WTC11 (cell line): ENCODE measurements at regions not wholly inside any gene's neighbourhood (a gene's known extent, or its start where the extent isn't known, plus 50 kb on each side); places are given as distances from the start of the nearest gene placed in this dataset.

ENCODE experiments used
- FOXJ3 ChIP-seq: sonication (generic); formaldehyde crosslinking; IDR thresholded peaks from 2 replicates; pipeline ENCODE4 v1.9.0; 2021; ENCODE audit warnings: missing genetic modification reagents, mild to moderate bottlenecking, borderline replicate concordance
- GABPB1 ChIP-seq: sonication (generic); formaldehyde crosslinking; IDR thresholded peaks from 2 replicates; pipeline ENCODE4 v1.8.1; 2023; ENCODE audit warnings: mild to moderate bottlenecking, missing genetic modification reagents
- NR1H2 ChIP-seq: sonication (generic); formaldehyde crosslinking; IDR thresholded peaks from 2 replicates; pipeline ENCODE4 v1.9.0; 2021; ENCODE audit warnings: mild to moderate bottlenecking, moderate library complexity, missing genetic modification reagents
- NR2C2 ChIP-seq: sonication (generic); formaldehyde crosslinking; IDR thresholded peaks from 2 replicates; pipeline ENCODE4 v1.8.0; 2022; ENCODE audit warnings: mild to moderate bottlenecking, missing genetic modification reagents
- ZNF396 ChIP-seq: fragments of 250-450 bp; sonication (Bioruptor Pico); IDR thresholded peaks from 2 replicates; pipeline ENCODE4 v1.8.0; 2021; ENCODE audit warnings: mild to moderate bottlenecking, moderate library complexity, borderline replicate concordance
- TF ChIP-seq, protein P1 (sequence below): fragments of 200-600 bp; IDR thresholded peaks from 2 replicates; pipeline ENCODE4 v1.8.0; 2022; ENCODE audit warnings: antibody characterized with exemption
- TF ChIP-seq, protein P2 (sequence below): sonication (generic); formaldehyde crosslinking; IDR thresholded peaks from 2 replicates; pipeline ENCODE4 v1.8.1; 2023; ENCODE audit warnings: mild to moderate bottlenecking, missing genetic modification reagents, borderline replicate concordance
- TF ChIP-seq, protein P3 (sequence below): sonication (generic); formaldehyde crosslinking; IDR thresholded peaks from 2 replicates; pipeline ENCODE4 v1.8.1; 2022; ENCODE audit warnings: missing genetic modification reagents, borderline replicate concordance
- TF ChIP-seq, protein P4 (sequence below): sonication (generic); formaldehyde crosslinking; IDR thresholded peaks from 2 replicates; pipeline ENCODE4 v1.8.1; 2023; ENCODE audit warnings: mild to moderate bottlenecking, missing genetic modification reagents, moderate library complexity

DNA sequence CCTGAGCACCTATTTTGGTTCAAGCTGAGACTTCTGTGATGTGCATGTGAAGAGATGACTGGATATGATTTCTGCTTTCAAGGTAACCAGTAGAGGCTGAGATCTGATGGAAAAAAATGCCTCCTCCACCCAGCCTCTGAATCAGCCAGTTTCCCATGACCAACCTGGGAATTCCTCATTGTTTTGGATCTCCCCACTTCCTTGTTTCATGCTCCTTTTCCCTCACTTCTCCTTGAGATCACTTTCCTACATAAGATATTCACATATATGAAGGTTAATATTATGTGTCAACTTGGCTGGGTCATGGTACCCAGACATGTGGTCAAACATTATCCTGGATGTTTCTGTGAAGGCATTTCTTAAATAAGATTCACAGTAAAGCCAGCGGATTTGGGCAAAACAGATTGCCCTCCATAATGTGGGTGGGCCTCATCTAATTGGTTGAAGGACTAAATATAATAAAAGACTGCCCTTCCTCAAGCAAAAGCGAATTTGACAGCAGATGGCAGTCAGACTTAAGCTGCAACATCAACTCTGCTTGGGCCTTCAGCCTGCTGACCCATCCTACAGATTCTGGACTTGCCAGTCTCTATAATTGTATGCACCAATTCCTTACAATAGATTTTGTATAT is 379.4 kb downstream of the TNS1 start:
- TF ChIP-seq, protein P1, sequence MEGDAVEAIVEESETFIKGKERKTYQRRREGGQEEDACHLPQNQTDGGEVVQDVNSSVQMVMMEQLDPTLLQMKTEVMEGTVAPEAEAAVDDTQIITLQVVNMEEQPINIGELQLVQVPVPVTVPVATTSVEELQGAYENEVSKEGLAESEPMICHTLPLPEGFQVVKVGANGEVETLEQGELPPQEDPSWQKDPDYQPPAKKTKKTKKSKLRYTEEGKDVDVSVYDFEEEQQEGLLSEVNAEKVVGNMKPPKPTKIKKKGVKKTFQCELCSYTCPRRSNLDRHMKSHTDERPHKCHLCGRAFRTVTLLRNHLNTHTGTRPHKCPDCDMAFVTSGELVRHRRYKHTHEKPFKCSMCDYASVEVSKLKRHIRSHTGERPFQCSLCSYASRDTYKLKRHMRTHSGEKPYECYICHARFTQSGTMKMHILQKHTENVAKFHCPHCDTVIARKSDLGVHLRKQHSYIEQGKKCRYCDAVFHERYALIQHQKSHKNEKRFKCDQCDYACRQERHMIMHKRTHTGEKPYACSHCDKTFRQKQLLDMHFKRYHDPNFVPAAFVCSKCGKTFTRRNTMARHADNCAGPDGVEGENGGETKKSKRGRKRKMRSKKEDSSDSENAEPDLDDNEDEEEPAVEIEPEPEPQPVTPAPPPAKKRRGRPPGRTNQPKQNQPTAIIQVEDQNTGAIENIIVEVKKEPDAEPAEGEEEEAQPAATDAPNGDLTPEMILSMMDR = no peak
- TF ChIP-seq, protein P2, sequence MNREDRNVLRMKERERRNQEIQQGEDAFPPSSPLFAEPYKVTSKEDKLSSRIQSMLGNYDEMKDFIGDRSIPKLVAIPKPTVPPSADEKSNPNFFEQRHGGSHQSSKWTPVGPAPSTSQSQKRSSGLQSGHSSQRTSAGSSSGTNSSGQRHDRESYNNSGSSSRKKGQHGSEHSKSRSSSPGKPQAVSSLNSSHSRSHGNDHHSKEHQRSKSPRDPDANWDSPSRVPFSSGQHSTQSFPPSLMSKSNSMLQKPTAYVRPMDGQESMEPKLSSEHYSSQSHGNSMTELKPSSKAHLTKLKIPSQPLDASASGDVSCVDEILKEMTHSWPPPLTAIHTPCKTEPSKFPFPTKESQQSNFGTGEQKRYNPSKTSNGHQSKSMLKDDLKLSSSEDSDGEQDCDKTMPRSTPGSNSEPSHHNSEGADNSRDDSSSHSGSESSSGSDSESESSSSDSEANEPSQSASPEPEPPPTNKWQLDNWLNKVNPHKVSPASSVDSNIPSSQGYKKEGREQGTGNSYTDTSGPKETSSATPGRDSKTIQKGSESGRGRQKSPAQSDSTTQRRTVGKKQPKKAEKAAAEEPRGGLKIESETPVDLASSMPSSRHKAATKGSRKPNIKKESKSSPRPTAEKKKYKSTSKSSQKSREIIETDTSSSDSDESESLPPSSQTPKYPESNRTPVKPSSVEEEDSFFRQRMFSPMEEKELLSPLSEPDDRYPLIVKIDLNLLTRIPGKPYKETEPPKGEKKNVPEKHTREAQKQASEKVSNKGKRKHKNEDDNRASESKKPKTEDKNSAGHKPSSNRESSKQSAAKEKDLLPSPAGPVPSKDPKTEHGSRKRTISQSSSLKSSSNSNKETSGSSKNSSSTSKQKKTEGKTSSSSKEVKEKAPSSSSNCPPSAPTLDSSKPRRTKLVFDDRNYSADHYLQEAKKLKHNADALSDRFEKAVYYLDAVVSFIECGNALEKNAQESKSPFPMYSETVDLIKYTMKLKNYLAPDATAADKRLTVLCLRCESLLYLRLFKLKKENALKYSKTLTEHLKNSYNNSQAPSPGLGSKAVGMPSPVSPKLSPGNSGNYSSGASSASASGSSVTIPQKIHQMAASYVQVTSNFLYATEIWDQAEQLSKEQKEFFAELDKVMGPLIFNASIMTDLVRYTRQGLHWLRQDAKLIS (CRISPR knock-in tag) = no peak
- no peak for TF ChIP-seq FOXJ3 (CRISPR knock-in tag)
- TF ChIP-seq, protein P3, sequence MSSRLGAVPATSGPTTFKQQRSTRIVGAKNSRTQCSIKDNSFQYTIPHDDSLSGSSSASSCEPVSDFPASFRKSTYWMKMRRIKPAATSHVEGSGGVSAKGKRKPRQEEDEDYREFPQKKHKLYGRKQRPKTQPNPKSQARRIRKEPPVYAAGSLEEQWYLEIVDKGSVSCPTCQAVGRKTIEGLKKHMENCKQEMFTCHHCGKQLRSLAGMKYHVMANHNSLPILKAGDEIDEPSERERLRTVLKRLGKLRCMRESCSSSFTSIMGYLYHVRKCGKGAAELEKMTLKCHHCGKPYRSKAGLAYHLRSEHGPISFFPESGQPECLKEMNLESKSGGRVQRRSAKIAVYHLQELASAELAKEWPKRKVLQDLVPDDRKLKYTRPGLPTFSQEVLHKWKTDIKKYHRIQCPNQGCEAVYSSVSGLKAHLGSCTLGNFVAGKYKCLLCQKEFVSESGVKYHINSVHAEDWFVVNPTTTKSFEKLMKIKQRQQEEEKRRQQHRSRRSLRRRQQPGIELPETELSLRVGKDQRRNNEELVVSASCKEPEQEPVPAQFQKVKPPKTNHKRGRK = no peak
- TF ChIP-seq ZNF396 = no peak
- no peak for TF ChIP-seq GABPB1 (CRISPR knock-in tag)
- TF ChIP-seq NR2C2 (CRISPR knock-in tag) = no peak
- TF ChIP-seq NR1H2 = no peak
- TF ChIP-seq, protein P4, sequence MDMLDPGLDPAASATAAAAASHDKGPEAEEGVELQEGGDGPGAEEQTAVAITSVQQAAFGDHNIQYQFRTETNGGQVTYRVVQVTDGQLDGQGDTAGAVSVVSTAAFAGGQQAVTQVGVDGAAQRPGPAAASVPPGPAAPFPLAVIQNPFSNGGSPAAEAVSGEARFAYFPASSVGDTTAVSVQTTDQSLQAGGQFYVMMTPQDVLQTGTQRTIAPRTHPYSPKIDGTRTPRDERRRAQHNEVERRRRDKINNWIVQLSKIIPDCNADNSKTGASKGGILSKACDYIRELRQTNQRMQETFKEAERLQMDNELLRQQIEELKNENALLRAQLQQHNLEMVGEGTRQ (CRISPR knock-in tag) = no peak
